OCI-LY3 (cell line): ENCODE measurements at regions not wholly inside any gene's neighbourhood (a gene's known extent, or its start where the extent isn't known, plus 50 kb on each side); places are given as distances from the start of the nearest gene placed in this dataset.

Experiments
- H2AFZ ChIP-seq: fragments of 200-600, 300-600 bp; shearing (Covaris generic); 2 replicates; pipeline ENCODE4 v1.6.0; 2014; ENCODE audit warnings: antibody characterized with exemption, low read depth, low read length
- H3K27ac ChIP-seq: fragments of 200-600, 300-600 bp; sonication (generic); 2 replicates; pipeline ENCODE4 v1.5.1; 2014; ENCODE audit warnings: mild to moderate bottlenecking, low read length, moderate library complexity, mixed read lengths
- H3K27me3 ChIP-seq: fragments of 200-600, 300-600 bp; sonication (generic); 2 replicates; pipeline ENCODE4 v1.6.1; 2014; ENCODE audit warnings: low read depth, low read length, mixed read lengths
- H3K36me3 ChIP-seq: fragments of 200-600, 300-600 bp; sonication (generic); replicated peaks from 2 replicates; pipeline ENCODE3; 2014; ENCODE audit warnings: low read depth, low read length, mixed read lengths
- H3K4me1 ChIP-seq: fragments of 300-600, 200-600 bp; sonication (generic); 2 replicates; pipeline ENCODE4 v1.6.1; 2014; ENCODE audit warnings: low read length, mixed read lengths
- H3K4me2 ChIP-seq: fragments of 200-600, 300-600 bp; sonication (generic); 2 replicates; pipeline ENCODE4 v1.6.1; 2014; ENCODE audit warnings: low read length, mixed read lengths
- H3K4me3 ChIP-seq: fragments of 300-600, 200-600 bp; sonication (generic); 2 replicates; pipeline ENCODE4 v1.5.1; 2014; ENCODE audit warnings: antibody characterized with exemption, mild to moderate bottlenecking, low read length, moderate library complexity
- H3K79me2 ChIP-seq: fragments of 300-600, 200-600 bp; shearing (Covaris generic); 2 replicates; pipeline ENCODE4 v1.6.1; 2014; ENCODE audit warnings: mild to moderate bottlenecking, low read length, mixed read lengths
- H3K9ac ChIP-seq: fragments of 300-600, 200-600 bp; shearing (Covaris generic); 2 replicates; pipeline ENCODE4 v1.6.0; 2014; ENCODE audit warnings: mild to moderate bottlenecking, low read length, moderate library complexity
- H3K9me3 ChIP-seq: fragments of 200-600, 300-600 bp; shearing (Covaris generic); 2 replicates; pipeline ENCODE4 v1.6.1; 2014; ENCODE audit warnings: low read length, mixed read lengths; ENCODE audit not compliant: insufficient read depth
- H4K20me1 ChIP-seq: fragments of 200-600, 300-600 bp; sonication (generic); 2 replicates; pipeline ENCODE4 v1.6.1; 2016; ENCODE audit warnings: low read length, mixed read lengths; ENCODE audit not compliant: insufficient read depth
- CTCF ChIP-seq: fragments of 200-600, 300-600 bp; sonication (generic); IDR thresholded peaks from 2 replicates; pipeline ENCODE4 v1.5.1; 2014; ENCODE audit warnings: antibody characterized with exemption, low read length, low read depth
- EZH2phosphoT487 ChIP-seq: fragments of 200-600 bp; shearing (Covaris generic); IDR thresholded peaks from 2 replicates; pipeline ENCODE4 v1.6.1; 2018; ENCODE audit warnings: antibody characterized with exemption, mixed run types, low read depth

DNA sequence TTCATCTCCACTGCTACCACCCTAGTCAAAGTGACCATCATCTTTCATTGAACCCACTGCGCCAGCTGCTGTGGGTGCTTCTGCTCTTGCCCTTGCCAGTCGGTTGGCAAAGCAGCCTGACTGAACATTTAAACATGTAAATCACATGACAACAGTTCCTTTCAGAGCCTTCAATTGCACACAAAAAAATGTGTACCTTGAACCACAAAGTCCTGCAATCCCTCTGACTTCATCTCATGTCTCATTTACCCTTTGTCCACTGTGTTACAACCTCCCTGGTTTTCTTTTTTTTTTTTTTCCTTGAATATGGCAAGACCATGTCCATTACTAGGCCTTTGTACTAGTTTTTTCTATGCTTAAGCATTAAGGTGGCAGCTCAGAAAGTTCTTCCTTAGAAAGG, 183.5 kb downstream of the GBA3 start:
- Histone ChIP-seq H3K79me2 (no peaks in the 10 kb centered on the region), H3K4me2 (no peak overlapping the region), H3K27me3 (no peaks in the 10 kb centered on the region), H3K9ac (no peak overlapping the region), H3K9me3 (no peaks in the 10 kb centered on the region), H3K4me3 (no peak overlapping the region), H3K27ac (no peak overlapping the region), H3K36me3 (no peaks in the 10 kb centered on the region), H2AFZ (no peak overlapping the region), H4K20me1 (no peaks in the 10 kb centered on the region), H3K4me1 (no peaks in the 10 kb centered on the region)
- no peak for TF ChIP-seq EZH2phosphoT487
- TF ChIP-seq CTCF = no peak

DNA sequence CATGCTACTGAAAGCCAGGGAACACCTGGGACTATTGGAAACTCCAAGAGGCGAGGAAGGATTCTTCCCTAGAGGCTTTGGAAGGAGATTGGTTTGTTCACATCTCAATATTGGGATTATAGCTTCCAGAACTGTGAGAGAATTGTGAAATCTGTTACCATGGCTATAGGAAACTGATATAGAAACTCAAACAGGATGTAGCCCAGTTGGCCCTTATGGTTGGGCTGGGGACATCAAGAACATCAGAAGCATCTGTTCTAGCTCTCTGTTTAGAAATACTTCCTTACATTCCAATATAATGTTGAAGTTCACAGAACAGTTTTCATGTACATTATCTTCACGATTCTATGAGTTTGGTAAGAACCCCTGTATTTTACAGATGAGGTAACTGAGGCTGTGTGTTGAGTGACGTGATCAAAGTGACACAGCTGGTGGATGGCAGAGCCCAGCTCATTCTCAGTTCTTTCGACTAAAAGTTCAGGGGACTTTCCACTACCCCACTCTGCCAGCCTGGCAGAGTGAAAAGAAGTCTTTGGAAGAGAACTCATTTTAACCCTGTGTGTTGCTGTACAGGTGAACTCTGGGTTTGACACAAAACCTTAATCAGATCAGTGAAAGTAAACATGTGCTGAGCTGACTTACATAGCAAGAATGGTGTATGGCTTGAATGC, 183.0 kb downstream of the GBA3 start:
- H4K20me1 ChIP-seq = no peaks in the 10 kb centered on the region
- H3K4me3 ChIP-seq = no peak overlapping the region
- H3K9me3 ChIP-seq = no peaks in the 10 kb centered on the region
- H3K9ac ChIP-seq = no peak overlapping the region
- TF ChIP-seq EZH2phosphoT487 = no peak
- no peak for TF ChIP-seq CTCF
- H3K27ac ChIP-seq = no peak overlapping the region
- H2AFZ ChIP-seq = no peak overlapping the region
- no peaks in the 10 kb centered on the region for H3K36me3 ChIP-seq
- H3K79me2 ChIP-seq = no peaks in the 10 kb centered on the region
- H3K27me3 ChIP-seq = no peaks in the 10 kb centered on the region
- H3K4me1 ChIP-seq = no peaks in the 10 kb centered on the region
- no peak overlapping the region for H3K4me2 ChIP-seq

DNA sequence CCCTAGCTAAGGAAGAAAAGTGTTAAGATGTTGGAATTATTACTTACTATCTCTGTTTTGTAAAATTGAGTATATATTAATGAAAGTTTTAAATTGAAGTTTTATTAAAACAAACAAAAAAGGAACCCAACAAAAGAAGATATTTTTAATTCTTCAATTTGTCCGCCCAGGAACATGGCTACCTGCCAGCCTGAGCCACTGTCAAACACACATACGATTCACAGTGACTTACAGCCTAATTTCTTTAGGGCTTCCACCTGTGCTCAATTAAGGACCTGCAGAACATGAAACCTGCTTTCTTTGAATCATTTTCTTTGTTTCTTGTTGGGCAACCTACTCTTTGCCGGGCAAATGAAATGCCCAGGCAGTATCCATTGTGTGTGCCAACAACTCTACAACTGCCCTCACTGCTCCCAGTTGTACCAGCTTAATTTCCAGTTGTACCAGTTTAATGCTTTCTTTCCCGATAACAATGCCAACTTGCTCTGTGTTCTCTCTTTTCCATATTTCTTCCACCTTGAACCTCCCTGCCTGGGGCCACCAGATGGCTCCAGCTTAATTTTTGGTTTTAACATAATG, 181.7 kb downstream of the GBA3 start:
- H3K4me2 ChIP-seq = no peak overlapping the region
- TF ChIP-seq EZH2phosphoT487 (no peak), CTCF (no peak)

GRCh38 chr4:22873899-22874298, 181.2 kb downstream of the GBA3 start:
- Histone ChIP-seq H4K20me1 (no peaks in the 10 kb centered on the region), H3K4me3 (no peak overlapping the region), H3K27ac (no peak overlapping the region), H3K4me1 (peaks cover 8% of the 10 kb centered on the region), H3K9ac (no peak overlapping the region), H3K79me2 (no peaks in the 10 kb centered on the region), H3K4me2 (no peak overlapping the region), H3K9me3 (no peaks in the 10 kb centered on the region), H2AFZ (no peak overlapping the region), H3K36me3 (no peaks in the 10 kb centered on the region), H3K27me3 (no peaks in the 10 kb centered on the region)
- TF ChIP-seq CTCF (no peak), EZH2phosphoT487 (no peak)

More for the DNA sequence above, 181.7 kb downstream of the GBA3 start:
- Histone ChIP-seq H3K27ac (no peak overlapping the region), H2AFZ (no peak overlapping the region), H4K20me1 (no peaks in the 10 kb centered on the region), H3K9ac (no peak overlapping the region), H3K36me3 (no peaks in the 10 kb centered on the region), H3K9me3 (no peaks in the 10 kb centered on the region), H3K27me3 (no peaks in the 10 kb centered on the region), H3K4me1 (peaks cover 3% of the 10 kb centered on the region), H3K79me2 (no peaks in the 10 kb centered on the region), H3K4me3 (no peak overlapping the region)
